ENCODE measurements at regions not wholly inside any gene's neighbourhood (a gene's known extent, or its start where the extent isn't known, plus 50 kb on each side); places are given as distances from the start of the nearest gene placed in this dataset.
"Not testable (repeated sequence)": the region's sequence is repeated elsewhere in the genome, so short reads cannot be mapped to it uniquely, and the experiment has no call there.

DNA sequence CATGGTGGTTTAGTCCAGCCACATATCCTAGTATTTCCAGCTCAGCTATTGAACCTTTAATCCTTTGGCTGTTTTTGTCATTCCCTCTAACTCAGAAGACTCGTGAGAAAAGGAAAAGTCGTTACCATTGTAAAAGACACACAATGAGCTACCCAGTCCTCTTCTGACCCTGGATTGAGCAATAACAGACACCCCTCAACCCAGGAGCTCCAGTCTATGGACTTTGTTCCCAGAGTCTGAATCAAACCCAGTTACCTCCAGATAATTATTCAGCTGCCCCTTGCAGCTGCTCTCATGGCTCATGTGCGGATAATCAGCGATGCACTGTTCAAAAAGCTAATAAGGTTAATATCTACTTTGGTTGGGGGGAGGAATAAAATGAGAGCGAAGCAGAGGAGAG is 402.4 kb downstream of the BTG1 start:
- Histone ChIP-seq H3K27me3 (ENCODE audit: control insufficient read depth, insufficient read depth, low read length) (peaks cover 2% of the 10 kb centered on the region), H3K36me3 (ENCODE audit: control insufficient read depth, insufficient read depth, low read length) (no peaks in the 10 kb centered on the region), H3K4me3 (ENCODE audit: low read depth, low read length) (no peak overlapping the region)
- no peak for TF ChIP-seq CTCF (IDR thresholded peaks at IDR 0.05; ENCODE audit: insufficient read depth, low read length, severe bottlenecking)
- DNase-seq (ENCODE audit: low read depth) = no peak
- FAIRE-seq = no peak

GRCh38 chr12:91741932-91742331 is 403.7 kb downstream of the BTG1 start:
- TF ChIP-seq CTCF (IDR thresholded peaks at IDR 0.05; ENCODE audit: insufficient read depth, low read length, severe bottlenecking) = no peak
- DNase-seq (ENCODE audit: low read depth) = no peak

GRCh38 chr12:91733846-91734245 is 411.8 kb downstream of the BTG1 start:
- not testable (repeated sequence) for FAIRE-seq; H3K27me3 ChIP-seq (ENCODE audit: control insufficient read depth, insufficient read depth, low read length); H3K36me3 ChIP-seq (ENCODE audit: control insufficient read depth, insufficient read depth, low read length); H3K4me3 ChIP-seq (ENCODE audit: low read depth, low read length); DNase-seq (ENCODE audit: low read depth)

More at GRCh38 chr12:91741932-91742331, 403.7 kb downstream of the BTG1 start:
- FAIRE-seq = no peak
- Histone ChIP-seq H3K27me3 (ENCODE audit: control insufficient read depth, insufficient read depth, low read length) (peaks cover 2% of the 10 kb centered on the region), H3K36me3 (ENCODE audit: control insufficient read depth, insufficient read depth, low read length) (no peaks in the 10 kb centered on the region), H3K4me3 (ENCODE audit: low read depth, low read length) (no peak overlapping the region)

DNA sequence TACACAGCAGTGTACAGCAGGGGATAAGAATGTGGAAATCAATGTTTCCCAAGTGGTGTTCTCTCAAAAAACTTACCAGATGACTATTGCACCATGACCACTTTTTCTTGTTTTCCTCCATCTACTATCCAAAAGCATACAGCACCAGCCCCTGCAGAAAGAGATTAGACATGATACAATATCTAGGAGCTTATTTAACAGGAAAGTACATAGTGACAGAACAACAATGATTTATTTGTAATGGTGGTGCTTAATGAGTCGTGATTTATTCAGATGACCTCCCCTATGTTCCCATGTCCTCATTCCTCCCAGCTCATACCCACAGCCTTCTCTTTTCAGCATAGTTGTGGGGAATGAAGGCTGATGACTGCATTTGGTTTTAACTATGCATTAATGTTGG is 413.6 kb downstream of the BTG1 start:
- no peak for TF ChIP-seq CTCF (IDR thresholded peaks at IDR 0.05; ENCODE audit: insufficient read depth, low read length, severe bottlenecking)
- no peaks in the 10 kb centered on the region for H3K36me3 ChIP-seq (ENCODE audit: control insufficient read depth, insufficient read depth, low read length)
- DNase-seq (ENCODE audit: low read depth) (peak; percentile 39), FAIRE-seq (no peak)
- H3K27me3 ChIP-seq (ENCODE audit: control insufficient read depth, insufficient read depth, low read length) = no peaks in the 10 kb centered on the region
- H3K4me3 ChIP-seq (ENCODE audit: low read depth, low read length) = no peak overlapping the region

DNA sequence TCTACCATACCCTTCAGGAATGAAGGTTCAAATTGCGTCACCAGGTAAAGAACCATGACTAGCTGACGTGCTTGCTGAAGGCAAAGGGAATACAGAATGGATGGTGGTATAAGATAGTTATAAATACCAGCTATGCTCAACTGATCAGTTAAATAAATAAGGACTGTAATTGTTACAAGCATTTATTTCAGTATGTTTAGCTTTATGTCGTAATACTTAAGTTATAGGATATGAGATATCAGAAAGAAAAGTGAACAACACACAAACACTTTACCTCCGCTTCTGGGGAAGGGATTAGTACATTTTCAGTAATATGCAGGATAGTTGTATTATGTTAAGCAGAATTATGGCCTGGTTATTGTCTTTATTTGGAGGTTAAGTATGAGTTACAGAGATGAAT is 416.1 kb downstream of the BTG1 start:
- peaks cover 4% of the 10 kb centered on the region for H3K27me3 ChIP-seq (ENCODE audit: control insufficient read depth, insufficient read depth, low read length)
- TF ChIP-seq CTCF (IDR thresholded peaks at IDR 0.05; ENCODE audit: insufficient read depth, low read length, severe bottlenecking) = no peak
- no peak for DNase-seq (ENCODE audit: low read depth)
- FAIRE-seq = no peak
- H3K36me3 ChIP-seq (ENCODE audit: control insufficient read depth, insufficient read depth, low read length) = no peaks in the 10 kb centered on the region
- H3K4me3 ChIP-seq (ENCODE audit: low read depth, low read length) = no peak overlapping the region

GRCh38 chr12:91723191-91723590 is 422.5 kb downstream of the BTG1 start:
- no peak for DNase-seq (ENCODE audit: low read depth)
- peaks cover 4% of the 10 kb centered on the region for H3K27me3 ChIP-seq (ENCODE audit: control insufficient read depth, insufficient read depth, low read length)
- FAIRE-seq = no peak
- H3K4me3 ChIP-seq (ENCODE audit: low read depth, low read length) = no peak overlapping the region
- H3K36me3 ChIP-seq (ENCODE audit: control insufficient read depth, insufficient read depth, low read length) = no peaks in the 10 kb centered on the region
- no peak for TF ChIP-seq CTCF (IDR thresholded peaks at IDR 0.05; ENCODE audit: insufficient read depth, low read length, severe bottlenecking)

Data from bronchial epithelial cell (primary cell).